ENCODE measurements at regions not wholly inside any gene's neighbourhood (a gene's known extent, or its start where the extent isn't known, plus 50 kb on each side); places are given as distances from the start of the nearest gene placed in this dataset.

GRCh38 chrX:20517565-20517964 is 250.9 kb upstream of the RPS6KA3 start:
- intact Hi-C loops (cut with DNase I), result no loop called here
- Histone ChIP-seq H3K36me3 (no peaks in the 10 kb centered on the region), H3K9me3 (no peaks in the 10 kb centered on the region), H3K27me3 (no peaks in the 10 kb centered on the region), H3K4me1 (no peaks in the 10 kb centered on the region), H3K4me3 (no peak overlapping the region), H3K27ac (no peak overlapping the region)
- DNase-seq (no peak), ATAC-seq (no peak)
- TF ChIP-seq, protein P1, sequence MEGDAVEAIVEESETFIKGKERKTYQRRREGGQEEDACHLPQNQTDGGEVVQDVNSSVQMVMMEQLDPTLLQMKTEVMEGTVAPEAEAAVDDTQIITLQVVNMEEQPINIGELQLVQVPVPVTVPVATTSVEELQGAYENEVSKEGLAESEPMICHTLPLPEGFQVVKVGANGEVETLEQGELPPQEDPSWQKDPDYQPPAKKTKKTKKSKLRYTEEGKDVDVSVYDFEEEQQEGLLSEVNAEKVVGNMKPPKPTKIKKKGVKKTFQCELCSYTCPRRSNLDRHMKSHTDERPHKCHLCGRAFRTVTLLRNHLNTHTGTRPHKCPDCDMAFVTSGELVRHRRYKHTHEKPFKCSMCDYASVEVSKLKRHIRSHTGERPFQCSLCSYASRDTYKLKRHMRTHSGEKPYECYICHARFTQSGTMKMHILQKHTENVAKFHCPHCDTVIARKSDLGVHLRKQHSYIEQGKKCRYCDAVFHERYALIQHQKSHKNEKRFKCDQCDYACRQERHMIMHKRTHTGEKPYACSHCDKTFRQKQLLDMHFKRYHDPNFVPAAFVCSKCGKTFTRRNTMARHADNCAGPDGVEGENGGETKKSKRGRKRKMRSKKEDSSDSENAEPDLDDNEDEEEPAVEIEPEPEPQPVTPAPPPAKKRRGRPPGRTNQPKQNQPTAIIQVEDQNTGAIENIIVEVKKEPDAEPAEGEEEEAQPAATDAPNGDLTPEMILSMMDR (IDR thresholded peaks at IDR 0.05), result no peak

- peak; percentile 88 for ATAC-seq
- DNase-seq, result no peak
- Histone ChIP-seq H3K4me3 (no peak overlapping the region), H3K36me3 (no peaks in the 10 kb centered on the region), H3K4me1 (no peaks in the 10 kb centered on the region), H3K9me3 (no peaks in the 10 kb centered on the region), H3K27me3 (no peaks in the 10 kb centered on the region), H3K27ac (no peak overlapping the region)
- TF ChIP-seq, protein P1 (IDR thresholded peaks at IDR 0.05), result no peak
- intact Hi-C loops (cut with DNase I), result no loop called here
Observed at GRCh38 chrX:20515841-20516461, 249.2 kb upstream of the RPS6KA3 start.

DNA sequence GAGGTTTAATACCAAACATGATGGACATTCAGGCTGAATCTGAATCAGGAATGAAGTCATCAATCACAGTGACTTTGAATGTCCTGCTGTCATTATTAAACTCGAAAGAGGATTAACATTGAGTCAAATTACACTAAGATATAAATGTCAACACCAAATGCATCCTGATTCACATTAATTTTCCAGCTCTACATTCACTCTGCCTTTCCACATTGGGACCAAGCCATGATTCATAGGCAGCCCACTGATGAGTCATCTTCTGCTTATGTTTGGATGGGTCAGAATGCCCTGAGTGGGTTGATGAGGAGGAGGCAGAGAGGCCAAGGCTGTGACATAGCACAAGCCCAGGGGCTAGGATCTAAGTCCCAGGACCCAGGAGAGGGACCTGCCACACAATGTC is 247.6 kb upstream of the RPS6KA3 start:
- DNase-seq (no peak), ATAC-seq (peak; percentile 43)
- Histone ChIP-seq H3K4me3 (no peak overlapping the region), H3K4me1 (no peaks in the 10 kb centered on the region), H3K9me3 (no peaks in the 10 kb centered on the region), H3K27ac (no peak overlapping the region), H3K27me3 (no peaks in the 10 kb centered on the region), H3K36me3 (no peaks in the 10 kb centered on the region)
- intact Hi-C loops (cut with DNase I), result no loop called here
- TF ChIP-seq, protein P1 (IDR thresholded peaks at IDR 0.05), result no peak

GRCh38 chrX:20513185-20513584 is 246.5 kb upstream of the RPS6KA3 start:
- no peak overlapping the region for H3K27ac ChIP-seq
- H3K4me1 ChIP-seq, result no peaks in the 10 kb centered on the region
- H3K9me3 ChIP-seq, result no peaks in the 10 kb centered on the region
- TF ChIP-seq, protein P1 (IDR thresholded peaks at IDR 0.05), result no peak
- no peaks in the 10 kb centered on the region for H3K36me3 ChIP-seq
- no peak overlapping the region for H3K4me3 ChIP-seq
- H3K27me3 ChIP-seq, result no peaks in the 10 kb centered on the region
- ATAC-seq (no peak), DNase-seq (no peak)
- intact Hi-C loops (cut with DNase I), result no loop called here

- DNase-seq (no peak), ATAC-seq (no peak)
- no peaks in the 10 kb centered on the region for H3K36me3 ChIP-seq
- H3K4me1 ChIP-seq, result no peaks in the 10 kb centered on the region
- H3K27ac ChIP-seq, result no peak overlapping the region
- no peaks in the 10 kb centered on the region for H3K9me3 ChIP-seq
- H3K4me3 ChIP-seq, result no peak overlapping the region
- intact Hi-C loops (cut with DNase I), result no loop called here
- no peaks in the 10 kb centered on the region for H3K27me3 ChIP-seq
- TF ChIP-seq, protein P1 (IDR thresholded peaks at IDR 0.05), result no peak
Observed at GRCh38 chrX:20511792-20512191, 245.1 kb upstream of the RPS6KA3 start.

All from upper lobe of right lung (tissue), 1 donor.